Coronary artery (tissue), 2 donors: ENCODE measurements at regions not wholly inside any gene's neighbourhood (a gene's known extent, or its start where the extent isn't known, plus 50 kb on each side); places are given as distances from the start of the nearest gene placed in this dataset.

Source experiments
- DNase-seq: peaks from one replicate; pipeline ENCODE4 v3.0.0-alpha.2; 2017; ENCODE audit warnings: low spot score
- H3K27ac ChIP-seq, 2 donors: fragments of 200-600 bp; sonication (generic); one replicate each; pipeline ENCODE4 v1.5.1; 2016 to 2019
- H3K4me3 ChIP-seq: fragments of 200-600 bp; sonication (generic); 2 replicates; pipeline ENCODE4 v1.5.1; 2016; ENCODE audit warnings: mild to moderate bottlenecking, moderate library complexity
- TF ChIP-seq, protein P1 (sequence below): fragments of 200-600 bp; sonication (generic); IDR thresholded peaks from one replicate; pipeline ENCODE4 v1.5.1; 2019; ENCODE audit warnings: antibody characterized with exemption

GRCh38 chr4:104740161-104740560 is 245.5 kb upstream of the CXXC4 start:
- Histone ChIP-seq H3K4me3 (no peak overlapping the region), H3K27ac (no peak overlapping the region)
- TF ChIP-seq, protein P1, sequence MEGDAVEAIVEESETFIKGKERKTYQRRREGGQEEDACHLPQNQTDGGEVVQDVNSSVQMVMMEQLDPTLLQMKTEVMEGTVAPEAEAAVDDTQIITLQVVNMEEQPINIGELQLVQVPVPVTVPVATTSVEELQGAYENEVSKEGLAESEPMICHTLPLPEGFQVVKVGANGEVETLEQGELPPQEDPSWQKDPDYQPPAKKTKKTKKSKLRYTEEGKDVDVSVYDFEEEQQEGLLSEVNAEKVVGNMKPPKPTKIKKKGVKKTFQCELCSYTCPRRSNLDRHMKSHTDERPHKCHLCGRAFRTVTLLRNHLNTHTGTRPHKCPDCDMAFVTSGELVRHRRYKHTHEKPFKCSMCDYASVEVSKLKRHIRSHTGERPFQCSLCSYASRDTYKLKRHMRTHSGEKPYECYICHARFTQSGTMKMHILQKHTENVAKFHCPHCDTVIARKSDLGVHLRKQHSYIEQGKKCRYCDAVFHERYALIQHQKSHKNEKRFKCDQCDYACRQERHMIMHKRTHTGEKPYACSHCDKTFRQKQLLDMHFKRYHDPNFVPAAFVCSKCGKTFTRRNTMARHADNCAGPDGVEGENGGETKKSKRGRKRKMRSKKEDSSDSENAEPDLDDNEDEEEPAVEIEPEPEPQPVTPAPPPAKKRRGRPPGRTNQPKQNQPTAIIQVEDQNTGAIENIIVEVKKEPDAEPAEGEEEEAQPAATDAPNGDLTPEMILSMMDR: no peak
- no peak for DNase-seq

DNA sequence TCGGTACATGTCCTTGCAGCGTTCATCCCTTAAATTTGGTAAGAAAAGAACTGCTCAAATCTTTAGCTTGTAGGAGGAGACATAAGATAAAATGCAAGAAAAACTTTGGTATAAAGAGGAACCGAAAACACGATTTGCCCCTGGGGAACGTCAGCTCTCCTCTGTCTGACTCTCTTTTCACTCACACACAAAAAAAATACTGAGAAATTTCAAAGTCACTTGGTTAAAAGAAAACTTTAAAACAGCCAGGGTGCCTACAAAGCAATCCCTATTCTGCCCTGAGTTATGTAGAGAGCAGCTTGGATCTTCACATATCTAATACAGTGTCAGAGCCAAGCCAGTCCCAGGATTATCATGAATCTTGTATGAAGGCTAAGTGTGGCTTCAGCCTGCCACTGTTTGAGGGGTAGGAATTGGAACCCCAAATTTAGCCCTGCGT is 248.5 kb upstream of the CXXC4 start:
- TF ChIP-seq, protein P1: no peak
- Histone ChIP-seq H3K27ac (no peak overlapping the region), H3K4me3 (no peak overlapping the region)
- DNase-seq: no peak

GRCh38 chr4:104747635-104748034 is 252.9 kb upstream of the CXXC4 start:
- no peak for DNase-seq
- H3K4me3 ChIP-seq: no peak overlapping the region
- H3K27ac ChIP-seq: no peak overlapping the region
- TF ChIP-seq, protein P1: no peak

GRCh38 chr4:104749062-104749461 is 254.4 kb upstream of the CXXC4 start:
- Histone ChIP-seq H3K4me3 (no peak overlapping the region), H3K27ac (no peak overlapping the region)
- DNase-seq: no peak
- TF ChIP-seq, protein P1: no peak

GRCh38 chr4:104750008-104750407 is 255.3 kb upstream of the CXXC4 start:
- Histone ChIP-seq H3K4me3 (no peak overlapping the region), H3K27ac (no peak overlapping the region)
- no peak for DNase-seq
- TF ChIP-seq, protein P1: no peak

DNA sequence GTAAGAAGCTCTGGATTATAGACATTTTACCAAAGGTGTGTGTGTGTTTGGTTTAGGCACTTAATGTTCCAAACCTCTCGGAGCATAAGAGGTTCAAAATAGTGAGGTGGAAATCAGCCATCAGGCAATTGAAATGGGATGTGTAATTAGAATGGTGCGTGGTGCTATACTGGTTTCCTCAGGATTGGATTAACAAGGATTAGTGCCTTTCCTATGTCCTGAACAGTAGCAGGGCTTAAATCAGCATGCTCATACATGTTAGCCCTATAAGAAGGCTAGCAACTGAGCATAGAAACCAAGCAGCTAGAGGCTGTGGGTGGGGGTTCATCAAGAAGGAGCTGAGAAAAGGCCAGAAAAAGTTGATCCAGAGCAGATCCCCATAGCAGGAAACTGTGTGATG is 256.8 kb upstream of the CXXC4 start:
- TF ChIP-seq, protein P1: no peak
- H3K27ac ChIP-seq: no peak overlapping the region

GRCh38 chr4:104752337-104752736 is 257.6 kb upstream of the CXXC4 start:
- Histone ChIP-seq H3K27ac (no peak overlapping the region), H3K4me3 (no peak overlapping the region)
- DNase-seq: no peak
- TF ChIP-seq, protein P1: no peak

More for the DNA sequence above, 256.8 kb upstream of the CXXC4 start:
- no peak for DNase-seq
- no peak overlapping the region for H3K4me3 ChIP-seq
